ENCODE measurements at regions not wholly inside any gene's neighbourhood (a gene's known extent, or its start where the extent isn't known, plus 50 kb on each side); places are given as distances from the start of the nearest gene placed in this dataset.

DNA sequence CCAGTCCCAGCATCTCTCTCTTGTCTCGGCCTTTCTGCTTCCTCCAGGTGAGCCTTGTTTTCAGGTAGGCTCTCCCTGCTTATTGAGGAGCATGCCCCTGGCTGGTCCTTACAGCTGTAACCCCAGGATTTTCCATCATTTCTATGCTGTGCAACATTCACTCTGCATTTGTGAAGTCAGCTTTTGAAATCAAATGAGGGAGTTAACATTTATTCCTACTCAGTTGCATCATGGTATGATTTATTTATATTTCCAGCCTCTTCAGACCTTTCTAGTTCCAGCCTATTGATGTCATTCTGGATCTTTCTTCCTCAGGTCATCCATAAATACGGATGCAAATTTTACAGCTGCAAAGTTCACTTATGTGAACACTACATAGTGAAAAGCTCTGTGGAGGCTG lies 755.6 kb downstream of the TYW1 start:
- Histone ChIP-seq H3K9me3 (no peaks in the 10 kb centered on the region), H3K36me3 (no peaks in the 10 kb centered on the region), H3K4me3 (no peak overlapping the region), H3K27me3 (no peaks in the 10 kb centered on the region), H3K4me1 (peaks cover 0 to 12% (median 8%) of the 10 kb centered on the region in 4 donors), H3K27ac (replicated peaks in 1 of 4) (no peak overlapping the region)
- intact Hi-C loops (cut with DNase I): no loop called here
- no peak for DNase-seq (ENCODE audit: extremely low spot score)
- whole genome bisulfite sequencing: 72% methylated on average over 2 of the region's 2 CpGs
- TF ChIP-seq, protein P1, sequence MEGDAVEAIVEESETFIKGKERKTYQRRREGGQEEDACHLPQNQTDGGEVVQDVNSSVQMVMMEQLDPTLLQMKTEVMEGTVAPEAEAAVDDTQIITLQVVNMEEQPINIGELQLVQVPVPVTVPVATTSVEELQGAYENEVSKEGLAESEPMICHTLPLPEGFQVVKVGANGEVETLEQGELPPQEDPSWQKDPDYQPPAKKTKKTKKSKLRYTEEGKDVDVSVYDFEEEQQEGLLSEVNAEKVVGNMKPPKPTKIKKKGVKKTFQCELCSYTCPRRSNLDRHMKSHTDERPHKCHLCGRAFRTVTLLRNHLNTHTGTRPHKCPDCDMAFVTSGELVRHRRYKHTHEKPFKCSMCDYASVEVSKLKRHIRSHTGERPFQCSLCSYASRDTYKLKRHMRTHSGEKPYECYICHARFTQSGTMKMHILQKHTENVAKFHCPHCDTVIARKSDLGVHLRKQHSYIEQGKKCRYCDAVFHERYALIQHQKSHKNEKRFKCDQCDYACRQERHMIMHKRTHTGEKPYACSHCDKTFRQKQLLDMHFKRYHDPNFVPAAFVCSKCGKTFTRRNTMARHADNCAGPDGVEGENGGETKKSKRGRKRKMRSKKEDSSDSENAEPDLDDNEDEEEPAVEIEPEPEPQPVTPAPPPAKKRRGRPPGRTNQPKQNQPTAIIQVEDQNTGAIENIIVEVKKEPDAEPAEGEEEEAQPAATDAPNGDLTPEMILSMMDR (IDR thresholded peaks at IDR 0.05): no peak
- TF ChIP-seq POLR2AphosphoS5 (IDR thresholded peaks at IDR 0.05) (no peak), EP300 (IDR thresholded peaks at IDR 0.05) (no peak), POLR2A (IDR thresholded peaks at IDR 0.05; ENCODE audit: low read depth) (no peak)

DNA sequence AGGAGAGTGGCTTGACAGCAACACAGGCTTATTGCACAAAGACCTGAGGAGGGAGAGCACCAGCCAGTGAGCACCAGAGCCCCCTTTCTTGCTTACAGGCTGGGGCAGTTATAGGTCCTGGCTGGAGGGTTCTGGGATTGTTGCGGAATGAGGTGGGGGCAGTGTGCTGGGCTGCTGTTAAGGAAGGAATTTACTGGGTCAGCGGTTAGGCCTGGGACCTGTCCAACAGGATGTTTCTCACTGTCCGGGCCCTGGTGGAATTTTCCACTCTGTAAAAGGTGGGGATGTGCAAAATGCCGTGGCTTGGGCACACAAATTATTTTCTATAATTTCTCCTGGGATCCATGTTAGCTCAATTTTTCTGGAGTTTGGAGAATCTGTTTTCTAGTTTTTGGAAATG lies 757.3 kb downstream of the TYW1 start:
- intact Hi-C loops (cut with DNase I): no loop called here
- Histone ChIP-seq H3K27ac (replicated peaks in 1 of 4) (no peak overlapping the region), H3K36me3 (no peaks in the 10 kb centered on the region), H3K4me1 (peaks cover 0 to 12% (median 8%) of the 10 kb centered on the region in 4 donors), H3K9me3 (no peaks in the 10 kb centered on the region), H3K4me3 (no peak overlapping the region), H3K27me3 (no peaks in the 10 kb centered on the region)
- 58% methylated on average over 4 of the region's 4 CpGs for WGBS
- TF ChIP-seq EP300 (IDR thresholded peaks at IDR 0.05): no peak
- peak in 1 of 2 donors; percentile 21 for TF ChIP-seq POLR2AphosphoS5 (IDR thresholded peaks at IDR 0.05)
- TF ChIP-seq, protein P1 (IDR thresholded peaks at IDR 0.05): no peak
- no peak for DNase-seq (ENCODE audit: extremely low spot score)

DNA sequence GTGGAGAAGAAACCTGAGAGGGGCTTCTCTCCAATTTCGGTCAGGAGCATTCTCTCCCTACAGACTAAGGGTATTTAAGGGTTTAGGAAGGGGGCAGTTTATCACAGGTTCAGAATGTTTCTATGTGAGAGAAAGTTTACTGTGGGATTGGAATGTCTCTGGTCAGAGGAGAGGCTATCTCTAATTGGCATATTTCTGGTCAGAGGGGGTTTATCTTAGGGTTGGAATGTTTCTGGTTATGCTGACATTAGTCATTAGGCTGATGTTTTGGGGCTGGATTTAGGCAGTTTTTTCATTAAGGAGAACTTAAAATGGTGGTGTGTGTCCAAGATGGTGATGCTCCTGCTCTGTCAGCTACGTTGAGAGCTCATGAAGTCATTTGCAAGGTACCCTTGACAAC lies 758.0 kb downstream of the TYW1 start:
- intact Hi-C loops (cut with DNase I): no loop called here
- no peak overlapping the region for H3K4me3 ChIP-seq
- no peaks in the 10 kb centered on the region for H3K27me3 ChIP-seq
- TF ChIP-seq EP300 (IDR thresholded peaks at IDR 0.05) (no peak), POLR2A (IDR thresholded peaks at IDR 0.05; ENCODE audit: low read depth) (no peak), POLR2AphosphoS5 (IDR thresholded peaks at IDR 0.05) (no peak)
- TF ChIP-seq, protein P1 (IDR thresholded peaks at IDR 0.05): no peak
- no peaks in the 10 kb centered on the region for H3K36me3 ChIP-seq
- peaks cover 0 to 12% (median 8%) of the 10 kb centered on the region in 4 donors for H3K4me1 ChIP-seq
- no peaks in the 10 kb centered on the region for H3K9me3 ChIP-seq
- WGBS: 68% methylated on average over 2 of the region's 2 CpGs
- no peak overlapping the region for H3K27ac ChIP-seq (replicated peaks in 1 of 4)
- no peak for DNase-seq (ENCODE audit: extremely low spot score)

DNA sequence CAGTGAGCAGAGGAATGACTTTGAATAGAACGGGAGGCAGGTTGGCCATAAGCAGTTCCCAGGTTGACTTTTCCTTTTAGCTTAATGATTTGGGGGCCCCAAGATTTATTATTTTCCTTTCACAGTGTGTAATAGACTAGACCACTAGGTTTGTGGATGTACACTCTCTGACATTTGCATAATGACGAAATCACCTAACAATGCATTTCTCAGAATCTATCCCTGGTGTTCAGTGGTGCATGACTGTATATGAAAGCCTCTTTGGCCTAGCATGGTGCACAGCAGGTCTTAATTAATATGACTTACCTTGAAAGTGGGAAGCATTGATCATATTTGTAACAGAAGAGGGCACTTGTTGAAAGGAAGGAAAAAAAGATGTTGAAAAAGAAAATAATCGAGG lies 761.9 kb downstream of the TYW1 start:
- WGBS: 80% methylated on average over 3 of the region's 3 CpGs
- no peak for TF ChIP-seq POLR2AphosphoS5 (IDR thresholded peaks at IDR 0.05)
- TF ChIP-seq POLR2A (IDR thresholded peaks at IDR 0.05; ENCODE audit: low read depth): no peak
- TF ChIP-seq, protein P1 (IDR thresholded peaks at IDR 0.05): no peak
- TF ChIP-seq EP300 (IDR thresholded peaks at IDR 0.05): no peak
- intact Hi-C loops (cut with DNase I): no loop called here

DNA sequence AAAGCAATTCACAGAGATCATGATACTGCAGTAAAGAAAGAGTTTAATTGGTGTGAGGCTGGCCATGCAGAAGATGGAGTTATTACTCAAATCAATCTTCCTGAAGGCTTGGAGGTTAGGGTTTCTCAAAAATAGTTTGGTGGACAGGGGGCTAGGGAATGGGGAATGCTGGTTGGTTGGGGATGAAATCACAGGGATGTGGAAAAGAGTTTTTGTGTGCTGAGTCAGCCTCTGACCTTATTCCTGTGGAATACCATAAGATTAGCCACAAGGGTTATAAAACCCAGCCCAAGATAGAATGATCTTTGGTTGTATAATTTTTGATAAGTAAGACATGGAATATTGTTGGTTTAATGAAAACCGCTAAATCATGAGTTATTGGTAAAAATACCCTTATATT lies 764.3 kb downstream of the TYW1 start:
- no peaks in the 10 kb centered on the region for H3K27me3 ChIP-seq
- no peaks in the 10 kb centered on the region for H3K36me3 ChIP-seq
- DNase-seq (ENCODE audit: extremely low spot score): no peak
- H3K9me3 ChIP-seq: no peaks in the 10 kb centered on the region
- no peak overlapping the region for H3K27ac ChIP-seq (replicated peaks in 1 of 4)
- H3K4me3 ChIP-seq: no peak overlapping the region
- intact Hi-C loops (cut with DNase I): no loop called here
- no peaks in the 10 kb centered on the region for H3K4me1 ChIP-seq
- TF ChIP-seq, protein P1 (IDR thresholded peaks at IDR 0.05): no peak
- TF ChIP-seq POLR2AphosphoS5 (IDR thresholded peaks at IDR 0.05): no peak
- 97% methylated on average over 1 of the region's 1 CpG for WGBS

More for the DNA sequence above, 761.9 kb downstream of the TYW1 start:
- peaks cover 0 to 8% (median 5%) of the 10 kb centered on the region in 4 donors for H3K4me1 ChIP-seq
- H3K36me3 ChIP-seq: no peaks in the 10 kb centered on the region
- no peak overlapping the region for H3K4me3 ChIP-seq
- no peak for DNase-seq (ENCODE audit: extremely low spot score)
- H3K9me3 ChIP-seq: no peaks in the 10 kb centered on the region
- H3K27ac ChIP-seq (replicated peaks in 1 of 4): no peak overlapping the region
- H3K27me3 ChIP-seq: no peaks in the 10 kb centered on the region

Data from esophagus muscularis mucosa (tissue), 4 donors.